WERI-Rb-1 (cell line): ENCODE measurements at regions not wholly inside any gene's neighbourhood (a gene's known extent, or its start where the extent isn't known, plus 50 kb on each side); places are given as distances from the start of the nearest gene placed in this dataset.
"Not testable (repeated sequence)": the region's sequence is repeated elsewhere in the genome, so short reads cannot be mapped to it uniquely, and the experiment has no call there.

ENCODE experiments used
- DNase-seq: peaks from one replicate; pipeline ENCODE4 v3.0.0-alpha.2; 2020
- H3K27ac ChIP-seq: fragments of 250-450 bp; sonication (Bioruptor Pico); 2 replicates; pipeline ENCODE4 v1.5.1; 2020; ENCODE audit warnings: mild to moderate bottlenecking, moderate library complexity
- H3K27me3 ChIP-seq: fragments of 250-450 bp; sonication (Bioruptor Pico); 2 replicates; pipeline ENCODE4 v1.5.1; 2021; ENCODE audit warnings: mild to moderate bottlenecking, low read depth, moderate library complexity; ENCODE audit not compliant: insufficient read depth, severe bottlenecking
- H3K36me3 ChIP-seq: fragments of 250-450 bp; sonication (Bioruptor Pico); 2 replicates; pipeline ENCODE4 v1.5.1; 2020; ENCODE audit warnings: mild to moderate bottlenecking, moderate library complexity
- H3K4me3 ChIP-seq: 2 replicates; pipeline ENCODE4 v1.5.1; 2011; ENCODE audit warnings: low read depth, mild to moderate bottlenecking, control low read depth, low read length
- H3K9me3 ChIP-seq: fragments of 250-450 bp; sonication (Bioruptor Pico); 2 replicates; pipeline ENCODE4 v1.5.1; 2021; ENCODE audit warnings: mild to moderate bottlenecking, moderate library complexity; ENCODE audit not compliant: severe bottlenecking
- CTCF ChIP-seq: IDR thresholded peaks from 2 replicates; pipeline ENCODE4 v1.5.1; 2011; ENCODE audit warnings: low read depth, mild to moderate bottlenecking, control low read depth, inconsistent platforms, low read length

DNA sequence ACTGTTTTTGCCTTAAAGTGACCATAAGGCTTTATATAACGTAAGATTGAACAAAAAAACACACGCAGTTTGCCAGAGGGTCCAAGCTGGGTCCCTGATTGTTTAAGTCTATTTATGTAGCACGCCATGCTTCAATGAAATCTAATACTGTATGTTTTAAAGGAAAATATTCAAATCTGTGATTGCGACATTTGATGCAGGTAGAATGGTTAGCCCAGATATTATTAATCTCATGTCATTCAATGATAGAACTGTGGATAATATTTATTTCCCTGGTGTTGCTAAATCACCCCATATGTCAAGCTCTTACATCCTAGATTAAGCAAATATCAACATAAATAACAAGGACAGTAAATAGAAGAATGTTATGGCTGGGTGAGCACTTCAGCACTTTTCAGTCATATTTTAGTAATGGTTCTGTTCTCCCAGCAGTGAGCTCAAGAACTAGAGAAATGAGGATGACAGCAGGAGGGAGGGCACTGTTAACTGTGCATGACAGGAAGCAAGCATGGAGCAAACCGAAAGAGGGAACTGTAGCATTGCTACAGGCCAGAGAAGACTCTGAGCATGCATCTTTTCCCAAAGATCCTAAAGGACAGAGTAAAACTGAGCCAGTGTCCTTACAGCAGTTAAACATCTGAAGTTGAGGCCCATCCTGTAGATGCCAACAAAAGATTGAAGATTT lies 465.7 kb upstream of the MGAT4C start:
- H3K27ac ChIP-seq = no peak overlapping the region
- no peak for TF ChIP-seq CTCF
- no peak for DNase-seq
- H3K36me3 ChIP-seq = no peaks in the 10 kb centered on the region
- H3K27me3 ChIP-seq = no peaks in the 10 kb centered on the region
- H3K4me3 ChIP-seq = no peak overlapping the region
- H3K9me3 ChIP-seq = no peaks in the 10 kb centered on the region

DNA sequence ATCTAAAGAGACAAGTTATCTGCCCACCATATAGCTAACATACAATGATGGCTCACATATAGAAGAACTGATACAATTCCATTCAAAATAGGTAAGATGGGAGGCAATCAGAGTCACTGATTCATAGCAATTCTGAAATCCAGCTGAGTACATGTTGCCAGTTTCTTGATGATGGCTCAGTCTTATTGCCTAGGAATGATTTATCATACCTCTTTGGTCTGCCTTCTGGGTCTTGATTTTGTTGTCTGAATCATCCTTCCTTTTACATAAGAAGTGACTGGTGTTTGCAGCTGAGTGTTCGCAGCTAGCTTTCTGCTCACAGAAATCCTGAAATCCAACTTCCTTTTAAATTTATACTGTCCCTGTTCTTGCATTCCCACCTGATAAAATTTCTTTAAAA lies 463.2 kb upstream of the MGAT4C start:
- DNase-seq = no peak
- H3K27me3 ChIP-seq = no peaks in the 10 kb centered on the region

DNA sequence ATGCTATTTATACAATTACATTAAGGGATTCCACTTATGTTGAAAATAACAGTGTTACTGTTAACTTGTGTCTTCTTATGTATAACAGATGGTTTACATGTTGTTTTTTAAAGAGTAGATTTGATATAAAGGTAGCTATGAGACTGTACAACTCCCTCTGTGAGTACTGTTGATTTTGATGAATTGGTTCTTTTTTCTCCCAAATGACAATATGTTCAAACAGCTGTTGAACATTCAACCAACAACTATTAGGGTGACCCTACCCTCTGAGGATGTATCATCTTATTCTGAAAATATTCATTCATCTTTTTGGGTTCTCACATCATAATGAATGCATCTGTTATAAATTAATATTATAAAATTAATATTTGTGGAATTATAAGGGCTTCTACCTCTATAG lies 456.9 kb upstream of the MGAT4C start:
- Histone ChIP-seq H3K27ac (no peak overlapping the region), H3K9me3 (no peaks in the 10 kb centered on the region), H3K4me3 (no peak overlapping the region), H3K27me3 (no peaks in the 10 kb centered on the region), H3K36me3 (no peaks in the 10 kb centered on the region)
- DNase-seq = no peak
- TF ChIP-seq CTCF = no peak

More for the DNA sequence above, 463.2 kb upstream of the MGAT4C start:
- Histone ChIP-seq H3K4me3 (no peak overlapping the region), H3K27ac (no peak overlapping the region), H3K36me3 (no peaks in the 10 kb centered on the region), H3K9me3 (no peaks in the 10 kb centered on the region)
- TF ChIP-seq CTCF = no peak

DNA sequence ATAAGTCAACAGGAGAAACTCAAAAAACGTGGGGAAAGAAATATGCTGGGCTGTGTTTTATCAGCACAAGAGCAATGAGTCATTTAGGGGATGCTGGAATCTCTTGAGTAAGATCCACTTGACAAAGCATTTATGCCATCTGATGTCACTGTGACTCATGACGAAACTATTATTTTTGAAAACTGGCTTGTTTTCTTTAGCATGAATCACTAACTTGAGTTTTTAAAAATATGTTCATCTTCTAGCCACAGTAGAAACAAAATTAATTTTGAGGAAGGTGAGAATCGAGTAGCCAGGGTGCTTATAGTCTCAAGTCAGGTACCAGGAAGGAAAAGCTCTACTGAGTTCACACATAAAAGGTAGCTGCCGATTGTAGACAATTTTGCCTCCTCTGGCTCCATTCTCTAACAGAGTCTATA lies 456.2 kb upstream of the MGAT4C start:
- no peak for DNase-seq
- TF ChIP-seq CTCF = no peak
- H3K27me3 ChIP-seq = no peaks in the 10 kb centered on the region
- H3K27ac ChIP-seq = no peak overlapping the region
- H3K4me3 ChIP-seq = no peak overlapping the region
- H3K36me3 ChIP-seq = no peaks in the 10 kb centered on the region
- H3K9me3 ChIP-seq = no peaks in the 10 kb centered on the region

- H3K4me3 ChIP-seq = no peak overlapping the region
- H3K36me3 ChIP-seq = no peaks in the 10 kb centered on the region
- TF ChIP-seq CTCF = no peak
- DNase-seq = no peak
- H3K27me3 ChIP-seq = no peaks in the 10 kb centered on the region
- H3K27ac ChIP-seq = no peak overlapping the region
- no peaks in the 10 kb centered on the region for H3K9me3 ChIP-seq
These were observed 455.5 kb upstream of the MGAT4C start for GRCh38 chr12:86711731-86712130.

GRCh38 chr12:86710109-86710508 lies 453.9 kb upstream of the MGAT4C start:
- Histone ChIP-seq H3K27ac (no peak overlapping the region), H3K4me3 (no peak overlapping the region), H3K27me3 (no peaks in the 10 kb centered on the region), H3K36me3 (no peaks in the 10 kb centered on the region), H3K9me3 (no peaks in the 10 kb centered on the region)
- TF ChIP-seq CTCF = no peak
- no peak for DNase-seq

GRCh38 chr12:86709017-86709416 lies 452.8 kb upstream of the MGAT4C start:
- not testable (repeated sequence) for DNase-seq, H3K27ac ChIP-seq, H3K9me3 ChIP-seq, H3K4me3 ChIP-seq, H3K27me3 ChIP-seq, H3K36me3 ChIP-seq
